PC-3 (cell line): ENCODE measurements at regions not wholly inside any gene's neighbourhood (a gene's known extent, or its start where the extent isn't known, plus 50 kb on each side); places are given as distances from the start of the nearest gene placed in this dataset.

Experiments
- CTCF ChIP-seq: fragments of 300-600 bp; sonication (generic); conservative IDR thresholded peaks from 2 replicates; pipeline ENCODE4 v1.5.1; 2017; ENCODE audit warnings: antibody characterized with exemption, low read depth, mild to moderate bottlenecking, low read length
- EZH2 ChIP-seq: fragments of 300-600 bp; sonication (generic); IDR thresholded peaks from one replicate; pipeline ENCODE4 v1.6.1; 2017; ENCODE audit warnings: antibody characterized with exemption, mild to moderate bottlenecking, low read length; ENCODE audit not compliant: unreplicated experiment

- TF ChIP-seq CTCF: no peak
- no peak for TF ChIP-seq EZH2
Measured at GRCh38 chr3:67947808-67948508, 293.5 kb upstream of the SUCLG2 start.
